Neutrophil (primary cell): ENCODE measurements at regions not wholly inside any gene's neighbourhood (a gene's known extent, or its start where the extent isn't known, plus 50 kb on each side); places are given as distances from the start of the nearest gene placed in this dataset.

Source experiments
- H3K27ac ChIP-seq: fragments of 200-600 bp; sonication (generic); 2 replicates; pipeline ENCODE4 v1.5.1; 2016; ENCODE audit warnings: mild to moderate bottlenecking, moderate library complexity
- H3K27me3 ChIP-seq: fragments of 200-600 bp; sonication (generic); 2 replicates; pipeline ENCODE4 v1.6.0; 2016; ENCODE audit warnings: mild to moderate bottlenecking
- H3K36me3 ChIP-seq: fragments of 200-600 bp; sonication (generic); 2 replicates; pipeline ENCODE4 v1.5.1; 2017
- H3K4me1 ChIP-seq, 2 experiments: fragments of 200-600 bp in 1 of 2; sonication (generic) in 1 of 2; 1 replicate in 1 of 2; 2 replicates in 1 of 2; pipeline versions ENCODE4 v1.5.1 to v1.6.1; 2013 to 2016; ENCODE audit warnings: low read depth in 1 of 2, low read length in 1 of 2, mild to moderate bottlenecking in 1 of 2, moderate library complexity in 1 of 2; ENCODE audit not compliant: control insufficient read depth in 1 of 2, insufficient read depth in 1 of 2
- H3K4me3 ChIP-seq, 2 experiments: fragments of 200-600 bp in 1 of 2; sonication (generic) in 1 of 2; 1 replicate in 1 of 2; 2 replicates in 1 of 2; pipeline ENCODE4 v1.5.1; 2013 to 2016; ENCODE audit warnings: low read depth in 1 of 2, low read length in 1 of 2, mild to moderate bottlenecking in 1 of 2, moderate library complexity in 1 of 2
- H3K9me3 ChIP-seq: fragments of 200-600 bp; sonication (generic); 2 replicates; pipeline ENCODE4 v1.5.1; 2016
- CTCF ChIP-seq: fragments of 200-600 bp; sonication (generic); IDR thresholded peaks from 2 replicates; pipeline ENCODE4 v1.5.1; 2016; ENCODE audit warnings: antibody characterized with exemption

GRCh38 chr12:90355711-90356355, 599.1 kb downstream of the CCER1 start:
- Histone ChIP-seq H3K27ac (no peak overlapping the region), H3K4me3 (no peak overlapping the region), H3K36me3 (no peaks in the 10 kb centered on the region), H3K9me3 (no peaks in the 10 kb centered on the region), H3K27me3 (no peaks in the 10 kb centered on the region), H3K4me1 (no peaks in the 10 kb centered on the region)
- TF ChIP-seq CTCF, result no peak

- Histone ChIP-seq H3K27me3 (no peaks in the 10 kb centered on the region), H3K4me3 (no peak overlapping the region), H3K9me3 (no peaks in the 10 kb centered on the region), H3K36me3 (no peaks in the 10 kb centered on the region), H3K4me1 (no peaks in the 10 kb centered on the region), H3K27ac (no peak overlapping the region)
- no peak for TF ChIP-seq CTCF
These were observed 611.0 kb downstream of the CCER1 start for GRCh38 chr12:90343966-90344365.

- no peak overlapping the region for H3K27ac ChIP-seq
- no peaks in the 10 kb centered on the region for H3K9me3 ChIP-seq
- no peak for TF ChIP-seq CTCF
- H3K4me1 ChIP-seq, result no peaks in the 10 kb centered on the region
- H3K27me3 ChIP-seq, result no peaks in the 10 kb centered on the region
- H3K36me3 ChIP-seq, result no peaks in the 10 kb centered on the region
- H3K4me3 ChIP-seq, result no peak overlapping the region
These were observed 612.9 kb downstream of the CCER1 start for GRCh38 chr12:90342081-90342480.

- Histone ChIP-seq H3K36me3 (no peaks in the 10 kb centered on the region), H3K4me1 (no peaks in the 10 kb centered on the region), H3K27me3 (no peaks in the 10 kb centered on the region), H3K27ac (no peak overlapping the region), H3K9me3 (no peaks in the 10 kb centered on the region), H3K4me3 (no peak overlapping the region)
- no peak for TF ChIP-seq CTCF
These were observed 615.1 kb downstream of the CCER1 start for GRCh38 chr12:90339837-90340236.

- H3K27ac ChIP-seq, result no peak overlapping the region
- H3K4me1 ChIP-seq, result no peaks in the 10 kb centered on the region
- H3K4me3 ChIP-seq, result no peak overlapping the region
- no peak for TF ChIP-seq CTCF
- H3K27me3 ChIP-seq, result no peaks in the 10 kb centered on the region
- H3K36me3 ChIP-seq, result no peaks in the 10 kb centered on the region
- H3K9me3 ChIP-seq, result no peaks in the 10 kb centered on the region
These were observed 616.6 kb downstream of the CCER1 start for GRCh38 chr12:90338365-90338764.
